ENCODE measurements at regions not wholly inside any gene's neighbourhood (a gene's known extent, or its start where the extent isn't known, plus 50 kb on each side); places are given as distances from the start of the nearest gene placed in this dataset.

DNA sequence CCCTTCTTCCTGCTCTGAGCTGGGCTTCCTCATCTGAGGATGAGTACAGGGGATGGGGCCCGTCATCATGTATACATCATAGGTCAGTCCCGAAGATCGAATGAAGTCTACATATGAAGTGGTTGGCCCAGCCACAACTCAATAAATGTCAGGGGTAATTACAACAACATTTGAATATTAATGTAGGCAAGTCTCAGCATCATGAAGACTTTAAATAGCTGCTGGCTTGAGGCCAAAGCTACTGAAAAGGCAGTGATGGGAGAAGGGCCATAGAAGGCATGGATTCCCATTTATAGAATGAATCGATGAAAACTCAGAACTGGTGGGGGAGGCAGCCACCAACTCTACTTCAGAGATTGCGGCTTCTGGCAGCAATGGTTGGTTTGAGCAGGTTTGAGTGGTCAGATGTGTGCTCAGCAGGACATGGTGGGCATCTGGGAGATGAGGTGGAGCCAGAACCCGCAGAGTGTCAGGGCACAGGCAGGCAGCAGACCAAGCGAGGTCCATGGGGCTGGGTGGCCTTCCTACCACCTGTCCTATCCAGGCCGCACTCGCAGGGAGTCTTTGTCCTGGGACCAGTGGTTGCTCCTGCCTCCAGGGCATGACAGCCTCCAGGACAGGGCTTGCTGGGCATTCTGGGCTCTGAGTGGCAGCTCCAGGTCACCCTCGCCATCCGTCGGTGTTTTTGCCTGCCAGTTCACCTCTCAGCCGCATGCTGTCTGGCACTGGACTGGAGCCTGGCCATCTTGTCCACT, 919.1 kb downstream of the TBC1D22A start:
- TF ChIP-seq, protein P1, sequence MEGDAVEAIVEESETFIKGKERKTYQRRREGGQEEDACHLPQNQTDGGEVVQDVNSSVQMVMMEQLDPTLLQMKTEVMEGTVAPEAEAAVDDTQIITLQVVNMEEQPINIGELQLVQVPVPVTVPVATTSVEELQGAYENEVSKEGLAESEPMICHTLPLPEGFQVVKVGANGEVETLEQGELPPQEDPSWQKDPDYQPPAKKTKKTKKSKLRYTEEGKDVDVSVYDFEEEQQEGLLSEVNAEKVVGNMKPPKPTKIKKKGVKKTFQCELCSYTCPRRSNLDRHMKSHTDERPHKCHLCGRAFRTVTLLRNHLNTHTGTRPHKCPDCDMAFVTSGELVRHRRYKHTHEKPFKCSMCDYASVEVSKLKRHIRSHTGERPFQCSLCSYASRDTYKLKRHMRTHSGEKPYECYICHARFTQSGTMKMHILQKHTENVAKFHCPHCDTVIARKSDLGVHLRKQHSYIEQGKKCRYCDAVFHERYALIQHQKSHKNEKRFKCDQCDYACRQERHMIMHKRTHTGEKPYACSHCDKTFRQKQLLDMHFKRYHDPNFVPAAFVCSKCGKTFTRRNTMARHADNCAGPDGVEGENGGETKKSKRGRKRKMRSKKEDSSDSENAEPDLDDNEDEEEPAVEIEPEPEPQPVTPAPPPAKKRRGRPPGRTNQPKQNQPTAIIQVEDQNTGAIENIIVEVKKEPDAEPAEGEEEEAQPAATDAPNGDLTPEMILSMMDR (IDR thresholded peaks at IDR 0.05 in 2 of 3, conservative IDR thresholded peaks at IDR 0.05 in 1 of 3; ENCODE audit: borderline replicate concordance in 1 of 3, insufficient read depth in 1 of 3, low read depth in 2 of 3, low read length in 2 of 3), result no peak
- TF ChIP-seq SIN3A (IDR thresholded peaks at IDR 0.05; ENCODE audit: low read depth), result no peak
- no peak for TF ChIP-seq SP1 (IDR thresholded peaks at IDR 0.05; ENCODE audit: low read depth)
- no peak for TF ChIP-seq POLR2A (IDR thresholded peaks at IDR 0.05; ENCODE audit: borderline replicate concordance, extremely low read depth, insufficient read depth, insufficient read length)
- no peak for TF ChIP-seq JUND (IDR thresholded peaks at IDR 0.05)
- no peak for TF ChIP-seq REST (IDR thresholded peaks at IDR 0.05; ENCODE audit: low read depth)
- no peak for TF ChIP-seq POLR2AphosphoS5 (IDR thresholded peaks at IDR 0.05; ENCODE audit: low read depth, low read length)
- no peak for TF ChIP-seq SRF (IDR thresholded peaks at IDR 0.05; ENCODE audit: low read depth)
- TF ChIP-seq EZH2 (IDR thresholded peaks at IDR 0.05), result no peak
- no peak for TF ChIP-seq YY1 (IDR thresholded peaks at IDR 0.05; ENCODE audit: extremely low read depth, insufficient replicate concordance, low read depth, low read length)
- TF ChIP-seq ZFX (IDR thresholded peaks at IDR 0.05), result no peak
